Karpas-422 (cell line): ENCODE measurements at regions not wholly inside any gene's neighbourhood (a gene's known extent, or its start where the extent isn't known, plus 50 kb on each side); places are given as distances from the start of the nearest gene placed in this dataset.
A peak's percentile ranks its signal among the peaks of the same experiment; 100 is the strongest.
"Not testable (repeated sequence)": the region's sequence is repeated elsewhere in the genome, so short reads cannot be mapped to it uniquely, and the experiment has no call there.

Experiments used
- DNase-seq: peaks from one replicate; pipeline ENCODE4 v3.0.0-alpha.2; 2015
- H2AFZ ChIP-seq: fragments of 200-600 bp; sonication (generic); 2 replicates; pipeline ENCODE4 v1.6.1; 2014; ENCODE audit warnings: antibody characterized with exemption, low read length, mixed read lengths
- H3K27ac ChIP-seq: fragments of 200-600 bp; sonication (generic); 2 replicates; pipeline ENCODE4 v1.5.1; 2014; ENCODE audit warnings: mild to moderate bottlenecking, low read length, moderate library complexity
- H3K27me3 ChIP-seq: fragments of 200-600 bp; sonication (generic); 2 replicates; pipeline ENCODE4 v1.6.1; 2014; ENCODE audit warnings: low read length, mixed read lengths
- H3K36me3 ChIP-seq: fragments of 200-600 bp; sonication (generic); 2 replicates; pipeline ENCODE4 v1.6.1; 2014; ENCODE audit warnings: low read length, mixed read lengths; ENCODE audit not compliant: insufficient read depth
- H3K4me1 ChIP-seq: fragments of 200-600 bp; sonication (generic); 2 replicates; pipeline ENCODE4 v1.6.1; 2014; ENCODE audit warnings: mild to moderate bottlenecking, low read length, mixed read lengths
- H3K4me2 ChIP-seq: fragments of 200-600 bp; sonication (generic); 2 replicates; pipeline ENCODE4 v1.6.1; 2014; ENCODE audit warnings: low read length, low read depth, mild to moderate bottlenecking; ENCODE audit not compliant: poor library complexity, severe bottlenecking
- H3K4me3 ChIP-seq: fragments of 200-600 bp; sonication (generic); 2 replicates; pipeline ENCODE4 v1.5.1; 2014; ENCODE audit warnings: mild to moderate bottlenecking, antibody characterized with exemption, low read length, mixed read lengths
- H3K79me2 ChIP-seq: fragments of 200-600 bp; sonication (generic); 2 replicates; pipeline ENCODE4 v1.6.1; 2014; ENCODE audit warnings: mild to moderate bottlenecking, low read length, mixed read lengths
- H3K9ac ChIP-seq: fragments of 200-600 bp; sonication (generic); 2 replicates; pipeline ENCODE4 v1.6.0; 2014; ENCODE audit warnings: low read length
- H3K9me2 ChIP-seq: fragments of 200-600 bp; sonication (generic), shearing (Covaris generic); replicated peaks from 2 replicates; pipeline ENCODE4 v1.6.0; 2014; ENCODE audit warnings: mild to moderate bottlenecking, low read length, moderate library complexity; ENCODE audit not compliant: insufficient read depth
- H3K9me3 ChIP-seq: fragments of 300-700, 200-600 bp; sonication (generic); 2 replicates; pipeline ENCODE4 v1.6.1; 2014; ENCODE audit warnings: low read length, mixed read lengths
- H4K20me1 ChIP-seq: fragments of 200-600 bp; sonication (generic); 2 replicates; pipeline ENCODE4 v1.6.1; 2014; ENCODE audit warnings: mild to moderate bottlenecking, antibody characterized with exemption, low read length, low read depth; ENCODE audit not compliant: insufficient read depth

- H4K20me1 ChIP-seq: no peaks in the 10 kb centered on the region
- H3K9me2 ChIP-seq: no peaks in the 10 kb centered on the region
- H3K79me2 ChIP-seq: no peaks in the 10 kb centered on the region
- no peaks in the 10 kb centered on the region for H3K4me1 ChIP-seq
- H3K4me3 ChIP-seq: no peak overlapping the region
- no peak overlapping the region for H3K4me2 ChIP-seq
- H3K9ac ChIP-seq: no peak overlapping the region
- H3K27me3 ChIP-seq: no peaks in the 10 kb centered on the region
- H3K9me3 ChIP-seq: no peaks in the 10 kb centered on the region
- H3K36me3 ChIP-seq: no peaks in the 10 kb centered on the region
- no peak overlapping the region for H3K27ac ChIP-seq
- 0 out of 2 replicates have a peak overlapping the region, but pooled peaks have one; percentile 40 for H2AFZ ChIP-seq
- peak; percentile 42 for DNase-seq
Measured at GRCh38 chr3:39639344-39640236, 169.8 kb upstream of the MYRIP start.

GRCh38 chr3:39641274-39641673, 168.1 kb upstream of the MYRIP start:
- Histone ChIP-seq H3K36me3 (no peaks in the 10 kb centered on the region), H3K4me3 (no peak overlapping the region), H3K9me2 (no peaks in the 10 kb centered on the region), H3K79me2 (no peaks in the 10 kb centered on the region), H3K4me1 (no peaks in the 10 kb centered on the region), H3K9me3 (no peaks in the 10 kb centered on the region), H4K20me1 (no peaks in the 10 kb centered on the region), H2AFZ (no peak overlapping the region), H3K9ac (no peak overlapping the region), H3K27me3 (no peaks in the 10 kb centered on the region), H3K4me2 (no peak overlapping the region), H3K27ac (no peak overlapping the region)
- no peak for DNase-seq

- no peaks in the 10 kb centered on the region for H3K9me3 ChIP-seq
- no peak overlapping the region for H2AFZ ChIP-seq
- no peaks in the 10 kb centered on the region for H3K79me2 ChIP-seq
- no peaks in the 10 kb centered on the region for H3K9me2 ChIP-seq
- no peaks in the 10 kb centered on the region for H4K20me1 ChIP-seq
- H3K4me3 ChIP-seq: no peak overlapping the region
- H3K27me3 ChIP-seq: no peaks in the 10 kb centered on the region
- H3K4me2 ChIP-seq: no peak overlapping the region
- no peak overlapping the region for H3K27ac ChIP-seq
- no peak overlapping the region for H3K9ac ChIP-seq
- no peaks in the 10 kb centered on the region for H3K4me1 ChIP-seq
- no peak for DNase-seq
- no peaks in the 10 kb centered on the region for H3K36me3 ChIP-seq
Measured at GRCh38 chr3:39644176-39644575, 165.2 kb upstream of the MYRIP start.

- DNase-seq, H3K4me1 ChIP-seq, H3K4me3 ChIP-seq, H2AFZ ChIP-seq, H3K79me2 ChIP-seq, H3K4me2 ChIP-seq, H4K20me1 ChIP-seq, H3K36me3 ChIP-seq, H3K9ac ChIP-seq, H3K9me3 ChIP-seq, H3K9me2 ChIP-seq, H3K27ac ChIP-seq, H3K27me3 ChIP-seq: not testable (repeated sequence)
Measured at GRCh38 chr3:39651256-39651655, 158.2 kb upstream of the MYRIP start.

GRCh38 chr3:39651993-39652739, 157.2 kb upstream of the MYRIP start:
- H3K4me3 ChIP-seq: no peak overlapping the region
- no peaks in the 10 kb centered on the region for H3K9me3 ChIP-seq
- no peaks in the 10 kb centered on the region for H3K4me1 ChIP-seq
- H3K27me3 ChIP-seq: no peaks in the 10 kb centered on the region
- H3K27ac ChIP-seq: no peak overlapping the region
- H3K9ac ChIP-seq: no peak overlapping the region
- H3K79me2 ChIP-seq: no peaks in the 10 kb centered on the region
- no peak overlapping the region for H2AFZ ChIP-seq
- H3K9me2 ChIP-seq: no peaks in the 10 kb centered on the region
- no peak for DNase-seq
- no peaks in the 10 kb centered on the region for H4K20me1 ChIP-seq
- H3K4me2 ChIP-seq: no peak overlapping the region
- no peaks in the 10 kb centered on the region for H3K36me3 ChIP-seq

- H3K27me3 ChIP-seq, H3K4me2 ChIP-seq, DNase-seq, H3K9ac ChIP-seq, H3K27ac ChIP-seq, H3K4me3 ChIP-seq, H3K36me3 ChIP-seq, H2AFZ ChIP-seq, H3K79me2 ChIP-seq, H3K4me1 ChIP-seq, H3K9me3 ChIP-seq, H3K9me2 ChIP-seq, H4K20me1 ChIP-seq: not testable (repeated sequence)
Measured at GRCh38 chr3:39655718-39656117, 153.7 kb upstream of the MYRIP start.

- no peaks in the 10 kb centered on the region for H3K27me3 ChIP-seq
- no peak overlapping the region for H3K27ac ChIP-seq
- H3K4me3 ChIP-seq: no peak overlapping the region
- no peak for DNase-seq
- no peaks in the 10 kb centered on the region for H4K20me1 ChIP-seq
- H3K4me1 ChIP-seq: no peaks in the 10 kb centered on the region
- no peaks in the 10 kb centered on the region for H3K9me3 ChIP-seq
- H3K36me3 ChIP-seq: no peaks in the 10 kb centered on the region
- no peak overlapping the region for H2AFZ ChIP-seq
- H3K9me2 ChIP-seq: no peaks in the 10 kb centered on the region
- H3K9ac ChIP-seq: no peak overlapping the region
- H3K4me2 ChIP-seq: no peak overlapping the region
- H3K79me2 ChIP-seq: no peaks in the 10 kb centered on the region
Measured at GRCh38 chr3:39657075-39657474, 152.3 kb upstream of the MYRIP start.

- Histone ChIP-seq H3K4me1 (no peaks in the 10 kb centered on the region), H3K27ac (no peak overlapping the region), H3K4me3 (no peak overlapping the region), H3K9me2 (no peaks in the 10 kb centered on the region), H3K9ac (no peak overlapping the region), H4K20me1 (no peaks in the 10 kb centered on the region), H3K4me2 (no peak overlapping the region), H3K9me3 (no peaks in the 10 kb centered on the region), H2AFZ (no peak overlapping the region), H3K27me3 (no peaks in the 10 kb centered on the region), H3K79me2 (no peaks in the 10 kb centered on the region), H3K36me3 (no peaks in the 10 kb centered on the region)
- DNase-seq: no peak
Measured at GRCh38 chr3:39657775-39658174, 151.6 kb upstream of the MYRIP start.
